Sigmoid colon (tissue), 4 donors: ENCODE measurements at regions not wholly inside any gene's neighbourhood (a gene's known extent, or its start where the extent isn't known, plus 50 kb on each side); places are given as distances from the start of the nearest gene placed in this dataset.

Source experiments
- CTCF ChIP-seq, 4 experiments: fragments of 450-650 bp in 3 of 4; fragments of 200-600 bp in 1 of 4; IDR thresholded peaks; one replicate each; pipeline ENCODE4 v1.5.1; 2016 to 2019; ENCODE audit warnings: antibody characterized with exemption in 4 of 4, mild to moderate bottlenecking in 3 of 4, moderate library complexity in 2 of 4
- EP300 ChIP-seq, 4 donors: sonication (generic); formaldehyde crosslinking; IDR thresholded peaks; one replicate each; pipeline ENCODE4 v1.6.1; 2017; ENCODE audit warnings: antibody characterized with exemption in 4 of 4
- POLR2AphosphoS5 ChIP-seq, 4 donors: sonication (generic); formaldehyde crosslinking; IDR thresholded peaks; one replicate each; pipeline ENCODE4 v1.6.1; 2017; ENCODE audit warnings: antibody characterized with exemption in 4 of 4

GRCh38 chr2:240360645-240361475, 74.6 kb upstream of the GPC1 start:
- TF ChIP-seq POLR2AphosphoS5 (IDR thresholded peaks at IDR 0.05) (no peak), CTCF (IDR thresholded peaks at IDR 0.05) (no peak), EP300 (IDR thresholded peaks at IDR 0.05) (no peak)
